HepG2 (cell line): ENCODE measurements at regions not wholly inside any gene's neighbourhood (a gene's known extent, or its start where the extent isn't known, plus 50 kb on each side); places are given as distances from the start of the nearest gene placed in this dataset.

Source experiments
- ARID2 ChIP-seq: sonication (generic); formaldehyde crosslinking; IDR thresholded peaks from 2 replicates; pipeline ENCODE4 v1.8.1; 2022; ENCODE audit warnings: mild to moderate bottlenecking, missing genetic modification reagents, borderline replicate concordance
- CREM ChIP-seq, 2 experiments: sonication (generic) in 1 of 2; formaldehyde crosslinking in 1 of 2; IDR thresholded peaks; 2 replicates each; pipeline versions ENCODE4 v1.4.0 to v1.6.1; 2016 to 2020; ENCODE audit warnings: antibody characterized with exemption in 1 of 2, mild to moderate bottlenecking in 1 of 2, missing genetic modification reagents in 1 of 2
- FOXA1 ChIP-seq, 2 experiments: fragments of 450-650 bp in 1 of 2; sonication (generic) in 1 of 2; formaldehyde crosslinking in 1 of 2; IDR thresholded peaks; 2 replicates each; pipeline versions ENCODE4 v1.4.0 to v1.6.1; 2016 to 2020; ENCODE audit warnings: missing genetic modification reagents in 1 of 2
- FOXP1 ChIP-seq, 2 experiments: fragments of 450-650 bp in 1 of 2; IDR thresholded peaks; 2 replicates each; pipeline ENCODE4 v1.6.1; 2017 to 2018; ENCODE audit warnings: antibody characterized with exemption in 1 of 2
- HNRNPL ChIP-seq: fragments of 200-400 bp; formaldehyde crosslinking; IDR thresholded peaks from 2 replicates; pipeline ENCODE4 v1.6.1; 2017; ENCODE audit warnings: mild to moderate bottlenecking, low read depth, low read length
- KDM6A ChIP-seq: IDR thresholded peaks from 2 replicates; pipeline ENCODE4 v1.6.1; 2016; ENCODE audit warnings: low read depth
- MNT ChIP-seq: fragments of 450-650 bp; IDR thresholded peaks from 2 replicates; pipeline ENCODE4 v1.6.1; 2016
- TCF7 ChIP-seq: sonication (generic); IDR thresholded peaks from 2 replicates; pipeline ENCODE4 v1.6.1; 2016; ENCODE audit warnings: antibody characterized with exemption, low read depth
- ZBTB40 ChIP-seq, 2 experiments: fragments of 450-650 bp in 1 of 2; sonication (generic) in 1 of 2; formaldehyde crosslinking in 1 of 2; IDR thresholded peaks; 2 replicates each; pipeline versions ENCODE4 v1.6.1 to v1.8.0; 2016 to 2022; ENCODE audit warnings: antibody characterized with exemption in 1 of 2, mild to moderate bottlenecking in 1 of 2, missing genetic modification reagents in 1 of 2
- ZNF280B ChIP-seq: sonication (generic); formaldehyde crosslinking; IDR thresholded peaks from 2 replicates; pipeline ENCODE4 v1.5.0; 2020; ENCODE audit warnings: missing genetic modification reagents, mild to moderate bottlenecking, borderline replicate concordance
- ZNF652 ChIP-seq: IDR thresholded peaks from 2 replicates; pipeline ENCODE4 v1.6.1; 2016; ENCODE audit warnings: low read depth, borderline replicate concordance
- ZNF709 ChIP-seq: sonication (generic); formaldehyde crosslinking; IDR thresholded peaks from 2 replicates; pipeline ENCODE4 v1.5.0; 2020; ENCODE audit warnings: mild to moderate bottlenecking, missing genetic modification reagents
- ZNF720 ChIP-seq: sonication (generic); formaldehyde crosslinking; IDR thresholded peaks from 2 replicates; pipeline ENCODE4 v1.4.0; 2020; ENCODE audit warnings: missing genetic modification reagents
- TF ChIP-seq, protein P1 (sequence below): sonication (generic); formaldehyde crosslinking; IDR thresholded peaks from 2 replicates; pipeline ENCODE4 v1.8.0; 2022; ENCODE audit warnings: low read depth, missing genetic modification reagents

GRCh38 chr4:147157860-147158701 lies 212.4 kb upstream of the TTC29 start (continued):
- TF ChIP-seq ZBTB40 (IDR thresholded peaks at IDR 0.05) (no peak), ZBTB40 (CRISPR knock-in tag; IDR thresholded peaks at IDR 0.05) (no peak), FOXA1 (IDR thresholded peaks at IDR 0.05) (no peak), FOXA1 (CRISPR knock-in tag; IDR thresholded peaks at IDR 0.05) (0 out of 2 replicates have a peak, but pooled peaks have one; percentile 23), CREM (IDR thresholded peaks at IDR 0.05) (no peak), CREM (CRISPR knock-in tag; IDR thresholded peaks at IDR 0.05) (no peak), MNT (no peak), HNRNPL (no peak), ZNF652 (CRISPR knock-in tag) (no peak), TCF7 (peak; percentile 41; the same call in 1 of the 2 replicates), ARID2 (CRISPR knock-in tag) (no peak), KDM6A (CRISPR knock-in tag) (no peak), FOXP1 (IDR thresholded peaks at IDR 0.05) (no peak), FOXP1 (CRISPR knock-in tag; IDR thresholded peaks at IDR 0.05) (peak; percentile 21; the same call in 1 of the 2 replicates), ZNF280B (no peak), ZNF709 (CRISPR knock-in tag) (no peak), ZNF720 (CRISPR knock-in tag) (no peak)
- TF ChIP-seq, protein P1, sequence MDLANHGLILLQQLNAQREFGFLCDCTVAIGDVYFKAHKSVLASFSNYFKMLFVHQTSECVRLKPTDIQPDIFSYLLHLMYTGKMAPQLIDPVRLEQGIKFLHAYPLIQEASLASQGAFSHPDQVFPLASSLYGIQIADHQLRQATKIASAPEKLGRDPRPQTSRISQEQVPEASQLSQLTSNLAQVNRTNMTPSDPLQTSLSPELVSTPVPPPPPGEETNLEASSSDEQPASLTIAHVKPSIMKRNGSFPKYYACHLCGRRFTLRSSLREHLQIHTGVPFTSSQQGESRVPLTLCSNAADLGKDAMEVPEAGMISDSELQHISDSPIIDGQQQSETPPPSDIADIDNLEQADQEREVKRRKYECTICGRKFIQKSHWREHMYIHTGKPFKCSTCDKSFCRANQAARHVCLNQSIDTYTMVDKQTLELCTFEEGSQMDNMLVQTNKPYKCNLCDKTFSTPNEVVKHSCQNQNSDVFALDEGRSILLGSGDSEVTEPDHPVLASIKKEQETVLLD = no peak
